ENCODE measurements at regions not wholly inside any gene's neighbourhood (a gene's known extent, or its start where the extent isn't known, plus 50 kb on each side); places are given as distances from the start of the nearest gene placed in this dataset.
A peak's percentile ranks its signal among the peaks of the same experiment; 100 is the strongest.

DNA sequence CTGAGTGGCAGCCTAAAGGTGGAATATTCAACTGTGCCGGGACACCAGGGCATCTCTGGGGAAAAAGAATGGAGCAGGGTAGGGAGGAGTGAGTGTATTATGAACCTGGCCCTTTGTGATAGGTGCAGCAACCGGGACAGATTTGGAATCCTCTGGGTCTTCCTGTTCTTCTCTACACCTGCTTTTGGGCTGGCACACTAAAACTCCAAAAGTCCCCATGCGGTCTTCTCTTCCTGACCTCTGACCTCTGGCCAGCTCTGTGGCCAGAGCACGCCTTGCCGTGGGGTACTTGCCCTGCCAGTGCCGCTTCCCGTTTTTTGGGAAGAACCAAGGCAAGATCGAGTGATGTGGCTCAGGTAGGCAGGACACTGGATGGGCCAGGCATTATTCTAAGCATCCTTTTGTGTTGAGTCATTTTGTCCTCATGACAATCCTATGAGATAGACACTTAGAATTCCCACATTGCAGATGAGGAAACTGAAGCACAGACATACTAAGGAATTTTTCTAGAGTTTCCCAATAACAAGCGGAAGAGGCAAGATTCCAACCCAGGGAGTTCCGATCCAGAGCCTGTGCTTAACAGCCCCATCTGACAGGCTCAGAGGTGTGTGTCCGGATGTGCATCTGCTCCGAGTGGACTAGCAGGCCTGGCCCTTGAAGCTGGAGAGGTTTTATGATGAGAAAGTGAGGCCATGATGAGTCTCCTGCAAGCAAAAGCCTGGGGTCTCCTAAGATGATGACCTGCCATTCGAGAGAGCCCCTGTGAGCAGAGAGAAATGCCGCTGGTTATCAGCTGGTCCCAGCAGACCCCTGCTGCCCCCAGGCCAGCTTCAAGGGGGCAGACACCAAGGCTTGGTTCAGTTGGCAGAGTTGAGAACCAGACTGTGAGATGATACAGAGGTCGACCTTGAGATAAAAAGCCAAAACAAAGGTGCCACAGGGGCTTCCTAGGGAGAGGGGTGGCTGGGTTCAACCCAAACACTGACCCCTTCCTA lies 67.9 kb upstream of the ESRRB start:
- Histone ChIP-seq H3K9me3 (ENCODE audit: low read length) (no peaks in the 10 kb centered on the region), H2AFZ (ENCODE audit: low read depth, low read length) (no peak overlapping the region), H3K36me3 (ENCODE audit: insufficient read depth, low read length) (no peaks in the 10 kb centered on the region), H3K9me2 (ENCODE audit: insufficient read depth, low read length) (no peaks in the 10 kb centered on the region), H3K27me3 (ENCODE audit: insufficient read depth, low read depth, low read length) (peaks cover 23% of the 10 kb centered on the region), H4K20me1 (ENCODE audit: insufficient read depth) (no peaks in the 10 kb centered on the region), H3K4me2 (ENCODE audit: low read length) (no peak overlapping the region), H3K79me2 (replicated peaks; ENCODE audit: insufficient read depth, low read length) (no peaks in the 10 kb centered on the region), H3F3A (ENCODE audit: insufficient read depth, low read length, poor library complexity, severe bottlenecking) (no peaks in the 10 kb centered on the region), H3K9ac (ENCODE audit: low read length) (no peak overlapping the region), H3K4me3 (ENCODE audit: low read length) (no peak overlapping the region), H3K27ac (ENCODE audit: low read length) (no peak overlapping the region)
- TF ChIP-seq, protein P1, sequence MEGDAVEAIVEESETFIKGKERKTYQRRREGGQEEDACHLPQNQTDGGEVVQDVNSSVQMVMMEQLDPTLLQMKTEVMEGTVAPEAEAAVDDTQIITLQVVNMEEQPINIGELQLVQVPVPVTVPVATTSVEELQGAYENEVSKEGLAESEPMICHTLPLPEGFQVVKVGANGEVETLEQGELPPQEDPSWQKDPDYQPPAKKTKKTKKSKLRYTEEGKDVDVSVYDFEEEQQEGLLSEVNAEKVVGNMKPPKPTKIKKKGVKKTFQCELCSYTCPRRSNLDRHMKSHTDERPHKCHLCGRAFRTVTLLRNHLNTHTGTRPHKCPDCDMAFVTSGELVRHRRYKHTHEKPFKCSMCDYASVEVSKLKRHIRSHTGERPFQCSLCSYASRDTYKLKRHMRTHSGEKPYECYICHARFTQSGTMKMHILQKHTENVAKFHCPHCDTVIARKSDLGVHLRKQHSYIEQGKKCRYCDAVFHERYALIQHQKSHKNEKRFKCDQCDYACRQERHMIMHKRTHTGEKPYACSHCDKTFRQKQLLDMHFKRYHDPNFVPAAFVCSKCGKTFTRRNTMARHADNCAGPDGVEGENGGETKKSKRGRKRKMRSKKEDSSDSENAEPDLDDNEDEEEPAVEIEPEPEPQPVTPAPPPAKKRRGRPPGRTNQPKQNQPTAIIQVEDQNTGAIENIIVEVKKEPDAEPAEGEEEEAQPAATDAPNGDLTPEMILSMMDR (IDR thresholded peaks at IDR 0.05; ENCODE audit: poor library complexity, severe bottlenecking): no peak
- TF ChIP-seq SMC3 (conservative IDR thresholded peaks at IDR 0.05; ENCODE audit: poor library complexity): no peak
- no peak for TF ChIP-seq MXI1 (conservative IDR thresholded peaks at IDR 0.05; ENCODE audit: poor library complexity, severe bottlenecking)
- no peak for TF ChIP-seq RAD21 (conservative IDR thresholded peaks at IDR 0.05)
- no peak for TF ChIP-seq POLR2AphosphoS5 (IDR thresholded peaks at IDR 0.05)
- TF ChIP-seq TAF1 (IDR thresholded peaks at IDR 0.05; ENCODE audit: low read depth): no peak
- TF ChIP-seq REST (IDR thresholded peaks at IDR 0.05; ENCODE audit: borderline replicate concordance): no peak
- no peak for TF ChIP-seq EP300 (conservative IDR thresholded peaks at IDR 0.05; ENCODE audit: poor library complexity, severe bottlenecking)
- no peak for TF ChIP-seq EZH2 (IDR thresholded peaks at IDR 0.05; ENCODE audit: borderline replicate concordance, insufficient read depth, low read length, poor library complexity, severe bottlenecking)

GRCh38 chr14:76309572-76310162 lies 66.3 kb upstream of the ESRRB start:
- Histone ChIP-seq H3K4me3 (ENCODE audit: low read length) (peak overlapping the region; percentile 48), H3K27ac (ENCODE audit: low read length) (no peak overlapping the region), H3K9me3 (ENCODE audit: low read length) (no peaks in the 10 kb centered on the region), H3K4me2 (ENCODE audit: low read length) (no peak overlapping the region), H4K20me1 (ENCODE audit: insufficient read depth) (no peaks in the 10 kb centered on the region), H3K79me2 (replicated peaks; ENCODE audit: insufficient read depth, low read length) (no peaks in the 10 kb centered on the region), H3K36me3 (ENCODE audit: insufficient read depth, low read length) (no peaks in the 10 kb centered on the region), H3F3A (ENCODE audit: insufficient read depth, low read length, poor library complexity, severe bottlenecking) (no peaks in the 10 kb centered on the region), H2AFZ (ENCODE audit: low read depth, low read length) (no peak overlapping the region), H3K9ac (ENCODE audit: low read length) (no peak overlapping the region), H3K9me2 (ENCODE audit: insufficient read depth, low read length) (no peaks in the 10 kb centered on the region), H3K27me3 (ENCODE audit: insufficient read depth, low read depth, low read length) (peaks cover 23% of the 10 kb centered on the region)
- TF ChIP-seq RAD21 (conservative IDR thresholded peaks at IDR 0.05) (no peak), MXI1 (conservative IDR thresholded peaks at IDR 0.05; ENCODE audit: poor library complexity, severe bottlenecking) (no peak), TAF1 (IDR thresholded peaks at IDR 0.05; ENCODE audit: low read depth) (no peak)
- TF ChIP-seq, protein P1 (IDR thresholded peaks at IDR 0.05; ENCODE audit: poor library complexity, severe bottlenecking): no peak
